ENCODE measurements at regions not wholly inside any gene's neighbourhood (a gene's known extent, or its start where the extent isn't known, plus 50 kb on each side); places are given as distances from the start of the nearest gene placed in this dataset.

- H3K79me2 ChIP-seq (ENCODE audit: insufficient read depth, low read length): no peaks in the 10 kb centered on the region
- H3K36me3 ChIP-seq (ENCODE audit: low read length): no peaks in the 10 kb centered on the region
- H3K27ac ChIP-seq (ENCODE audit: low read depth, low read length): no peak overlapping the region
- H3K9ac ChIP-seq (ENCODE audit: low read length): no peak overlapping the region
- no peaks in the 10 kb centered on the region for H3F3A ChIP-seq (ENCODE audit: insufficient read depth)
- H3K27me3 ChIP-seq (ENCODE audit: low read length): no peaks in the 10 kb centered on the region
- H3K9me2 ChIP-seq (replicated peaks; ENCODE audit: insufficient read depth, low read length): no peaks in the 10 kb centered on the region
- H3K4me2 ChIP-seq (ENCODE audit: low read depth, low read length, poor library complexity, severe bottlenecking): no peak overlapping the region
- TF ChIP-seq, protein P1, sequence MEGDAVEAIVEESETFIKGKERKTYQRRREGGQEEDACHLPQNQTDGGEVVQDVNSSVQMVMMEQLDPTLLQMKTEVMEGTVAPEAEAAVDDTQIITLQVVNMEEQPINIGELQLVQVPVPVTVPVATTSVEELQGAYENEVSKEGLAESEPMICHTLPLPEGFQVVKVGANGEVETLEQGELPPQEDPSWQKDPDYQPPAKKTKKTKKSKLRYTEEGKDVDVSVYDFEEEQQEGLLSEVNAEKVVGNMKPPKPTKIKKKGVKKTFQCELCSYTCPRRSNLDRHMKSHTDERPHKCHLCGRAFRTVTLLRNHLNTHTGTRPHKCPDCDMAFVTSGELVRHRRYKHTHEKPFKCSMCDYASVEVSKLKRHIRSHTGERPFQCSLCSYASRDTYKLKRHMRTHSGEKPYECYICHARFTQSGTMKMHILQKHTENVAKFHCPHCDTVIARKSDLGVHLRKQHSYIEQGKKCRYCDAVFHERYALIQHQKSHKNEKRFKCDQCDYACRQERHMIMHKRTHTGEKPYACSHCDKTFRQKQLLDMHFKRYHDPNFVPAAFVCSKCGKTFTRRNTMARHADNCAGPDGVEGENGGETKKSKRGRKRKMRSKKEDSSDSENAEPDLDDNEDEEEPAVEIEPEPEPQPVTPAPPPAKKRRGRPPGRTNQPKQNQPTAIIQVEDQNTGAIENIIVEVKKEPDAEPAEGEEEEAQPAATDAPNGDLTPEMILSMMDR (IDR thresholded peaks at IDR 0.05; ENCODE audit: insufficient read depth, low read length, poor library complexity, severe bottlenecking): no peak
- TF ChIP-seq EZH2phosphoT487 (conservative IDR thresholded peaks at IDR 0.05; ENCODE audit: low read length): no peak
- no peaks in the 10 kb centered on the region for H3K9me3 ChIP-seq (ENCODE audit: insufficient read depth, low read length)
- no peaks in the 10 kb centered on the region for H4K20me1 ChIP-seq (ENCODE audit: low read depth, low read length)
- no peak overlapping the region for H2AFZ ChIP-seq (ENCODE audit: low read depth, low read length, severe bottlenecking)
- no peak overlapping the region for H3K4me3 ChIP-seq (ENCODE audit: insufficient read depth, low read length, poor library complexity, severe bottlenecking)
These were observed 617.1 kb upstream of the ZFP42 start for GRCh38 chr4:187378441-187378840.

- H3K9ac ChIP-seq (ENCODE audit: low read length): no peak overlapping the region
- no peaks in the 10 kb centered on the region for H3F3A ChIP-seq (ENCODE audit: insufficient read depth)
- no peaks in the 10 kb centered on the region for H4K20me1 ChIP-seq (ENCODE audit: low read depth, low read length)
- no peaks in the 10 kb centered on the region for H3K27me3 ChIP-seq (ENCODE audit: low read length)
- no peak overlapping the region for H3K4me3 ChIP-seq (ENCODE audit: insufficient read depth, low read length, poor library complexity, severe bottlenecking)
- H3K9me3 ChIP-seq (ENCODE audit: insufficient read depth, low read length): no peaks in the 10 kb centered on the region
- H3K79me2 ChIP-seq (ENCODE audit: insufficient read depth, low read length): no peaks in the 10 kb centered on the region
- H2AFZ ChIP-seq (ENCODE audit: low read depth, low read length, severe bottlenecking): no peak overlapping the region
- H3K4me2 ChIP-seq (ENCODE audit: low read depth, low read length, poor library complexity, severe bottlenecking): no peak overlapping the region
- no peaks in the 10 kb centered on the region for H3K36me3 ChIP-seq (ENCODE audit: low read length)
- TF ChIP-seq, protein P1 (IDR thresholded peaks at IDR 0.05; ENCODE audit: insufficient read depth, low read length, poor library complexity, severe bottlenecking): no peak
- no peak for TF ChIP-seq EZH2phosphoT487 (conservative IDR thresholded peaks at IDR 0.05; ENCODE audit: low read length)
- no peak overlapping the region for H3K27ac ChIP-seq (ENCODE audit: low read depth, low read length)
- no peaks in the 10 kb centered on the region for H3K9me2 ChIP-seq (replicated peaks; ENCODE audit: insufficient read depth, low read length)
These were observed 615.4 kb upstream of the ZFP42 start for GRCh38 chr4:187380181-187380581.

GRCh38 chr4:187383181-187383580, 612.4 kb upstream of the ZFP42 start:
- no peak overlapping the region for H3K9ac ChIP-seq (ENCODE audit: low read length)
- no peaks in the 10 kb centered on the region for H3K27me3 ChIP-seq (ENCODE audit: low read length)
- no peak overlapping the region for H3K27ac ChIP-seq (ENCODE audit: low read depth, low read length)
- H3K79me2 ChIP-seq (ENCODE audit: insufficient read depth, low read length): no peaks in the 10 kb centered on the region
- no peaks in the 10 kb centered on the region for H3K9me3 ChIP-seq (ENCODE audit: insufficient read depth, low read length)
- no peaks in the 10 kb centered on the region for H4K20me1 ChIP-seq (ENCODE audit: low read depth, low read length)
- TF ChIP-seq, protein P1 (IDR thresholded peaks at IDR 0.05; ENCODE audit: insufficient read depth, low read length, poor library complexity, severe bottlenecking): no peak
- TF ChIP-seq EZH2phosphoT487 (conservative IDR thresholded peaks at IDR 0.05; ENCODE audit: low read length): no peak
- no peaks in the 10 kb centered on the region for H3F3A ChIP-seq (ENCODE audit: insufficient read depth)
- no peak overlapping the region for H2AFZ ChIP-seq (ENCODE audit: low read depth, low read length, severe bottlenecking)
- H3K36me3 ChIP-seq (ENCODE audit: low read length): no peaks in the 10 kb centered on the region
- no peaks in the 10 kb centered on the region for H3K9me2 ChIP-seq (replicated peaks; ENCODE audit: insufficient read depth, low read length)
- no peak overlapping the region for H3K4me2 ChIP-seq (ENCODE audit: low read depth, low read length, poor library complexity, severe bottlenecking)
- no peak overlapping the region for H3K4me3 ChIP-seq (ENCODE audit: insufficient read depth, low read length, poor library complexity, severe bottlenecking)

Data from SU-DHL-6 (cell line).